ENCODE measurements at regions not wholly inside any gene's neighbourhood (a gene's known extent, or its start where the extent isn't known, plus 50 kb on each side); places are given as distances from the start of the nearest gene placed in this dataset.

DNA sequence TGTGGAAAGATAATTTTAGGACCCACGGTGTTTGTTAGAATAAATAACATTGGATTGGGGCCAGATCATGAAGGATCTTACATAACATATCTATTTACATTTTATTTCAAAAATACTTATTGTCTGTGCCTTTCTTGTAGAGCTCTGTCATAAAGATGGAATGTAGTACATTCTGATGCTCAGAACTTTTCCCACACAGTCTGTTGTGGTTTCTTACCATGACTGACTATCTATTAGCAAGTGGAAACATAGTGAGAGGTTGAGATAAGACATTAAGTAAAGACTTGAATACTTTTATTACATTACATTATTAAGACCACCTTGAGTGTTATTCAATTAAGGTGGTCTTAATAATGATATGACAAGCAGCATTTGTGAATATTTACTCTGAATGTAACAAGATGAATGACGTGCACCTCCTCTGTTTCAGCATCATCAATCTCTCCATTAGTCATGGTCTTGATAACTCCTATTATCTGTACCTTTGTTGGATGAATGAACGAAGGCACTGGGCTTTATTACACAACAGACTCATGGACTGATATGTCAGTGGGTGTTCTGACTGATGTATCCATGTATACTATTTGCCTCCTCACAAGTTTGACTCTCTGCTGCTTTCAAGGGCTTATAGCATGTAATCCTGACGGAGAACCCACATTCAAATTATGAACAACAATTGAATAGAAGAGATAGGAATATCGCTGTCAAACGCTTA is 883.0 kb upstream of the FLRT2 start:
- H3K9me3 ChIP-seq (replicated peaks; ENCODE audit: control insufficient read depth, insufficient read depth, low read length): no peaks in the 10 kb centered on the region
- no TSS peak for BruUV-seq (replicated peaks)
- intact Hi-C loops (cut with micrococcal nuclease) (no loop called here), dilution Hi-C loops (cut with MboI; ENCODE audit: extremely low pct_ligation_motif_present, low sequenced_read_pairs) (no loop called here)
- no peaks in the 10 kb centered on the region for H3K27me3 ChIP-seq (ENCODE audit: control insufficient read depth in 2 of 2, insufficient read depth in 2 of 2, low read length in 2 of 2)
- no peak overlapping the region for H3K27ac ChIP-seq (ENCODE audit: insufficient read depth, low read depth, low read length)
- no peak for DNase-seq (ENCODE audit: low read depth, low spot score)
- ChIA-PET POLR2A (no interaction called here), CTCF (no interaction called here)
- H3K4me1 ChIP-seq (ENCODE audit: control insufficient read depth, extremely low read depth, insufficient read depth, low read length): no peaks in the 10 kb centered on the region
- H3K36me3 ChIP-seq (ENCODE audit: control insufficient read depth in 2 of 2, extremely low read depth in 1 of 2, insufficient read depth in 2 of 2, low read length in 2 of 2): no peaks in the 10 kb centered on the region
- H3K79me2 ChIP-seq (ENCODE audit: control insufficient read depth, insufficient read depth, low read length): no peaks in the 10 kb centered on the region
- no peak overlapping the region for H3K9ac ChIP-seq (replicated peaks; ENCODE audit: extremely low read depth, insufficient read depth, low read length)
- TF ChIP-seq, protein P1, sequence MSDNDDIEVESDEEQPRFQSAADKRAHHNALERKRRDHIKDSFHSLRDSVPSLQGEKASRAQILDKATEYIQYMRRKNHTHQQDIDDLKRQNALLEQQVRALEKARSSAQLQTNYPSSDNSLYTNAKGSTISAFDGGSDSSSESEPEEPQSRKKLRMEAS (IDR thresholded peaks at IDR 0.05; ENCODE audit: insufficient read depth, insufficient read length): no peak
- TF ChIP-seq FOS (IDR thresholded peaks at IDR 0.05; ENCODE audit: borderline replicate concordance, insufficient read depth, low read length) (no peak), POLR2A (IDR thresholded peaks at IDR 0.05; ENCODE audit: low read depth, low read length) (no peak)
- TF ChIP-seq, protein P2, sequence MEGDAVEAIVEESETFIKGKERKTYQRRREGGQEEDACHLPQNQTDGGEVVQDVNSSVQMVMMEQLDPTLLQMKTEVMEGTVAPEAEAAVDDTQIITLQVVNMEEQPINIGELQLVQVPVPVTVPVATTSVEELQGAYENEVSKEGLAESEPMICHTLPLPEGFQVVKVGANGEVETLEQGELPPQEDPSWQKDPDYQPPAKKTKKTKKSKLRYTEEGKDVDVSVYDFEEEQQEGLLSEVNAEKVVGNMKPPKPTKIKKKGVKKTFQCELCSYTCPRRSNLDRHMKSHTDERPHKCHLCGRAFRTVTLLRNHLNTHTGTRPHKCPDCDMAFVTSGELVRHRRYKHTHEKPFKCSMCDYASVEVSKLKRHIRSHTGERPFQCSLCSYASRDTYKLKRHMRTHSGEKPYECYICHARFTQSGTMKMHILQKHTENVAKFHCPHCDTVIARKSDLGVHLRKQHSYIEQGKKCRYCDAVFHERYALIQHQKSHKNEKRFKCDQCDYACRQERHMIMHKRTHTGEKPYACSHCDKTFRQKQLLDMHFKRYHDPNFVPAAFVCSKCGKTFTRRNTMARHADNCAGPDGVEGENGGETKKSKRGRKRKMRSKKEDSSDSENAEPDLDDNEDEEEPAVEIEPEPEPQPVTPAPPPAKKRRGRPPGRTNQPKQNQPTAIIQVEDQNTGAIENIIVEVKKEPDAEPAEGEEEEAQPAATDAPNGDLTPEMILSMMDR (IDR thresholded peaks at IDR 0.05; ENCODE audit: extremely low read depth in 1 of 2, insufficient read depth in 1 of 2, low read depth in 1 of 2, low read length in 2 of 2): no peak
- H3K4me3 ChIP-seq (replicated peaks in 1 of 3; ENCODE audit: insufficient read depth in 1 of 3, low read depth in 1 of 3, low read length in 3 of 3): no peak overlapping the region
- no peaks in the 10 kb centered on the region for H3K9me1 ChIP-seq (replicated peaks; ENCODE audit: control insufficient read depth, extremely low read depth, insufficient read depth, low read length)
- H3K4me2 ChIP-seq (ENCODE audit: insufficient read depth, low read length): no peak overlapping the region
- FAIRE-seq: no peak
- no peak overlapping the region for H2AFZ ChIP-seq (ENCODE audit: low read depth, low read length)
- H4K20me1 ChIP-seq (replicated peaks; ENCODE audit: control insufficient read depth, extremely low read depth, insufficient read depth, low read length): no peaks in the 10 kb centered on the region

DNA sequence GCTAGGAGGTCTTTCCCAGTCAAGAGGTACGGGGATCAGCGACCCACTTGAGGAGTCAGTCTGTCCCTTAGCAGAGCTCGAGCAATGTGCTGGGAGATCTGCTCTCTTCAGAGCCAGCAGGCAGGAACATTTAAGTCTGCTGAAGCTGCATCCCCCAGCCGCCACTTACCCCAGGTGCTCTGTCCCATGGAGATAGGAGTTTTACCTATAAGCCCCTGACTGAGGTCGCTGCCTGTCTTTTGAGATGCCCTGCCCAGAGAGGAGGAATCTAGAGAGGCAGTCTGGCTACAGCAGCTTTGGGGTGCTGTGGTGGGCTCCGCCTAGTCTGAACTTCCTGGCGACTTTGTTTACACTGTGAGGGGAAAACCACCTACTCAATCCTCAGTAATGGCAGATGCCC is 874.9 kb upstream of the FLRT2 start:
- FAIRE-seq (no peak), DNase-seq (ENCODE audit: low read depth, low spot score) (no peak)
- H3K9ac ChIP-seq (replicated peaks; ENCODE audit: extremely low read depth, insufficient read depth, low read length): no peak overlapping the region
- no peaks in the 10 kb centered on the region for H3K4me1 ChIP-seq (ENCODE audit: control insufficient read depth, extremely low read depth, insufficient read depth, low read length)
- no peak overlapping the region for H3K27ac ChIP-seq (ENCODE audit: insufficient read depth, low read depth, low read length)
- TF ChIP-seq EZH2 (IDR thresholded peaks at IDR 0.05; ENCODE audit: borderline replicate concordance, low read depth, low read length, severe bottlenecking) (no peak), POLR2AphosphoS5 (IDR thresholded peaks at IDR 0.05; ENCODE audit: insufficient read depth, low read depth, low read length) (no peak), FOS (IDR thresholded peaks at IDR 0.05; ENCODE audit: borderline replicate concordance, insufficient read depth, low read length) (no peak)
- POLR2A ChIA-PET: no interaction called here
- H4K20me1 ChIP-seq (replicated peaks; ENCODE audit: control insufficient read depth, extremely low read depth, insufficient read depth, low read length): no peaks in the 10 kb centered on the region
- no peaks in the 10 kb centered on the region for H3K27me3 ChIP-seq (ENCODE audit: control insufficient read depth in 2 of 2, insufficient read depth in 2 of 2, low read length in 2 of 2)
- dilution Hi-C loops (cut with MboI; ENCODE audit: extremely low pct_ligation_motif_present, low sequenced_read_pairs): no loop called here
- CTCF ChIA-PET: interaction anchor here (0.9 to 1.1 kb wide), 3 partner anchors 24 to 877 kb away, joined by 3 read pairs; no protein-coding TSS in a partner anchor
- no peaks in the 10 kb centered on the region for H3K9me3 ChIP-seq (replicated peaks; ENCODE audit: control insufficient read depth, insufficient read depth, low read length)
- no TSS peak for BruUV-seq (replicated peaks)
- intact Hi-C loops (cut with micrococcal nuclease): loop anchor here (5.0 kb wide), 1 partner anchor 872 kb away; no protein-coding TSS in a partner anchor
- no peak overlapping the region for H3K4me2 ChIP-seq (ENCODE audit: insufficient read depth, low read length)
- no peak overlapping the region for H2AFZ ChIP-seq (ENCODE audit: low read depth, low read length)
- no peaks in the 10 kb centered on the region for H3K36me3 ChIP-seq (ENCODE audit: control insufficient read depth in 2 of 2, extremely low read depth in 1 of 2, insufficient read depth in 2 of 2, low read length in 2 of 2)
- H3K4me3 ChIP-seq (replicated peaks in 1 of 3; ENCODE audit: insufficient read depth in 1 of 3, low read depth in 1 of 3, low read length in 3 of 3): no peak overlapping the region
- no peaks in the 10 kb centered on the region for H3K79me2 ChIP-seq (ENCODE audit: control insufficient read depth, insufficient read depth, low read length)
- H3K9me1 ChIP-seq (replicated peaks; ENCODE audit: control insufficient read depth, extremely low read depth, insufficient read depth, low read length): no peaks in the 10 kb centered on the region
